Colonic mucosa (tissue), 4 donors: ENCODE measurements at regions not wholly inside any gene's neighbourhood (a gene's known extent, or its start where the extent isn't known, plus 50 kb on each side); places are given as distances from the start of the nearest gene placed in this dataset.

Source experiments
- DNase-seq: peaks from one replicate; pipeline ENCODE4 v3.0.0-alpha.2; 2020
- H3K27ac ChIP-seq: fragments of 200-600 bp; one replicate; pipeline ENCODE4 v1.8.0; 2021
- H3K27me3 ChIP-seq: fragments of 200-600 bp; one replicate; pipeline ENCODE4 v1.8.0; 2021
- H3K36me3 ChIP-seq: fragments of 200-600 bp; one replicate; pipeline ENCODE4 v1.8.0; 2021
- H3K4me1 ChIP-seq: fragments of 200-600 bp; one replicate; pipeline ENCODE4 v1.8.0; 2021; ENCODE audit warnings: mild to moderate bottlenecking
- H3K4me3 ChIP-seq: fragments of 200-600 bp; one replicate; pipeline ENCODE4 v1.8.0; 2021
- H3K9ac ChIP-seq, 2 donors: one replicate each; pipeline ENCODE4 v1.7.0; 2013; ENCODE audit warnings: control low read depth in 2 of 2, low read depth in 2 of 2, low read length in 2 of 2
- H3K9me3 ChIP-seq: fragments of 200-600 bp; one replicate; pipeline ENCODE4 v1.8.0; 2021
- intact Hi-C: fragments of 100-400 bp; cut with DNase I; formaldehyde crosslinking; loops from one replicate; pipeline ENCODE4 v1.14.1; 2022
- TF ChIP-seq, protein P1 (sequence below): fragments of 200-600 bp; IDR thresholded peaks from one replicate; pipeline ENCODE4 v1.8.0; 2022; ENCODE audit warnings: antibody characterized with exemption, mild to moderate bottlenecking
- donor health status: healthy.
- donor health status: DM: no; HTN: no; CAD: no.
- donor health status: DM: no; HTN: no; CAD: no.

GRCh38 chr16:66006485-66006884 lies 360.0 kb upstream of the CDH5 start:
- DNase-seq = no peak
- intact Hi-C loops = no loop called here
- no peak overlapping the region for H3K4me3 ChIP-seq

GRCh38 chr16:66004699-66005098 lies 361.8 kb upstream of the CDH5 start:
- no peak overlapping the region for H3K4me3 ChIP-seq
- TF ChIP-seq, protein P1, sequence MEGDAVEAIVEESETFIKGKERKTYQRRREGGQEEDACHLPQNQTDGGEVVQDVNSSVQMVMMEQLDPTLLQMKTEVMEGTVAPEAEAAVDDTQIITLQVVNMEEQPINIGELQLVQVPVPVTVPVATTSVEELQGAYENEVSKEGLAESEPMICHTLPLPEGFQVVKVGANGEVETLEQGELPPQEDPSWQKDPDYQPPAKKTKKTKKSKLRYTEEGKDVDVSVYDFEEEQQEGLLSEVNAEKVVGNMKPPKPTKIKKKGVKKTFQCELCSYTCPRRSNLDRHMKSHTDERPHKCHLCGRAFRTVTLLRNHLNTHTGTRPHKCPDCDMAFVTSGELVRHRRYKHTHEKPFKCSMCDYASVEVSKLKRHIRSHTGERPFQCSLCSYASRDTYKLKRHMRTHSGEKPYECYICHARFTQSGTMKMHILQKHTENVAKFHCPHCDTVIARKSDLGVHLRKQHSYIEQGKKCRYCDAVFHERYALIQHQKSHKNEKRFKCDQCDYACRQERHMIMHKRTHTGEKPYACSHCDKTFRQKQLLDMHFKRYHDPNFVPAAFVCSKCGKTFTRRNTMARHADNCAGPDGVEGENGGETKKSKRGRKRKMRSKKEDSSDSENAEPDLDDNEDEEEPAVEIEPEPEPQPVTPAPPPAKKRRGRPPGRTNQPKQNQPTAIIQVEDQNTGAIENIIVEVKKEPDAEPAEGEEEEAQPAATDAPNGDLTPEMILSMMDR = no peak
- H3K9ac ChIP-seq = no peak overlapping the region
- intact Hi-C loops = no loop called here
- DNase-seq = no peak
- H3K27me3 ChIP-seq = no peaks in the 10 kb centered on the region
- no peaks in the 10 kb centered on the region for H3K4me1 ChIP-seq
- H3K9me3 ChIP-seq = no peaks in the 10 kb centered on the region
- H3K27ac ChIP-seq = no peak overlapping the region
- H3K36me3 ChIP-seq = no peaks in the 10 kb centered on the region

More at GRCh38 chr16:66006485-66006884, 360.0 kb upstream of the CDH5 start:
- Histone ChIP-seq H3K27ac (no peak overlapping the region), H3K9ac (no peak overlapping the region), H3K9me3 (no peaks in the 10 kb centered on the region), H3K4me1 (no peaks in the 10 kb centered on the region), H3K36me3 (no peaks in the 10 kb centered on the region), H3K27me3 (no peaks in the 10 kb centered on the region)
- TF ChIP-seq, protein P1 = no peak

DNA sequence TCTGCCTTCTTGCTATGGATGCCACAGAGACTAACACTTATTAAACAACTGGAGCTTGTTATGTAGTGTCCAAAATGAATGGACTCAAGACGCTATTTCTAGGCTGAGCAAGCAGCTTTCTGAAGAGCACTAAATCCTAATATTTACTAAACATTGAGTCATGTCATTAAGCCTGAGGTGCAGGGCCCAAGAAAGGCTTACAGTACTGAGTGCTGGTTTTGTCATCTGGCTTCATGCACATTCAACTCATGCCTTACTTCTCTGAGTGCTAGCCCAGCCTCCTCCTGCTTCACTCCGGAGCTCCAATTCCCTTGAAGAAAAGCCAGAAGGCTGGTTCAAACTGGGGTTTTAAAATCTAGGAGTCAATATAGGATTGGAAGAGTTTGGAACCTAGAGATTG lies 363.3 kb upstream of the CDH5 start:
- Histone ChIP-seq H3K36me3 (no peaks in the 10 kb centered on the region), H3K9ac (no peak overlapping the region), H3K27ac (no peak overlapping the region), H3K27me3 (no peaks in the 10 kb centered on the region), H3K9me3 (no peaks in the 10 kb centered on the region), H3K4me1 (no peaks in the 10 kb centered on the region), H3K4me3 (no peak overlapping the region)
- TF ChIP-seq, protein P1 = no peak
- intact Hi-C loops = no loop called here
- DNase-seq = peak; percentile 18

DNA sequence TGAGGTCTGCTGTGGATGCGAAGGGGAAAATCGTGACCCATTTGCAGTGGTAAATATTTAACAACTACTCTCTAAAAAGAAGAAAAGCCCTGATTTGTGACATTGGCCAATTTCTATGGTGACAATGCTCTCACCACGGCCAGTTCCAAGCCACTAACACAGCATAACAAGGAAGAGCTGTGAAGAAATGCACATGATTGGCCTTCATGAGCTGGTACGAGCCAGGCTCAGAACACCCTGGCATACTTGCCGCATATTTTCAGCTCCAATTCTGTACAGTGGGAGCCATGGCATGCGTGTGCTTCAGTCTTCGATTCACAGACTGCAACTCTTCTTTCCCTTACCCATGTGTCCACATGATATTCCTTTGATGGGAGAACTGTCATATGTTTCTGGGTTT lies 363.9 kb upstream of the CDH5 start:
- H3K9me3 ChIP-seq = no peaks in the 10 kb centered on the region
- no peaks in the 10 kb centered on the region for H3K4me1 ChIP-seq
- H3K9ac ChIP-seq = no peak overlapping the region
- no peak overlapping the region for H3K27ac ChIP-seq
- intact Hi-C loops = no loop called here
- no peaks in the 10 kb centered on the region for H3K36me3 ChIP-seq
- TF ChIP-seq, protein P1 = no peak
- H3K27me3 ChIP-seq = no peaks in the 10 kb centered on the region
- DNase-seq = no peak
- H3K4me3 ChIP-seq = no peak overlapping the region

DNA sequence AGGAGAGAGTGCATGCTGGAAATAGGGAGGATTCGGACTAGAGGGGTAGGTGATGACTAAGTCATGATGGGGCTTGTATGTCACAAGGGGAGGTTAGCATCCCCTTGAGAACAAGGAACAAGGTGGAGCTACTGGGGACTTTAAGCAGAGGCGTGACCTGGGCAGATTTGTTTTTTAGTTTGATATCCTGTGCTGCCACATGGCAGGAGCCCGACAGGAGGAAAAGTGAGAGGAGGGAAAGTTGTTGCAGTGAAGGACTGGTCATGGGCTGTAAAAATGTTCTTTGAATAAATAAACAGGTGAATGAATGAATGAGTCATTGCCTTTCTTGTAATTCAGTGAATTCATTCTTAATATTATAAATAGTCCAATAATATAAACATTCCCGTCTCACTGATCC lies 365.1 kb upstream of the CDH5 start:
- DNase-seq = no peak
- no peak overlapping the region for H3K4me3 ChIP-seq
- TF ChIP-seq, protein P1 = no peak
- no peaks in the 10 kb centered on the region for H3K4me1 ChIP-seq
- H3K27me3 ChIP-seq = no peaks in the 10 kb centered on the region
- H3K27ac ChIP-seq = no peak overlapping the region
- H3K9me3 ChIP-seq = no peaks in the 10 kb centered on the region
- no peaks in the 10 kb centered on the region for H3K36me3 ChIP-seq
- intact Hi-C loops = no loop called here
- H3K9ac ChIP-seq = no peak overlapping the region

GRCh38 chr16:65998443-65998842 lies 368.0 kb upstream of the CDH5 start:
- Histone ChIP-seq H3K27ac (no peak overlapping the region), H3K9ac (no peak overlapping the region), H3K36me3 (no peaks in the 10 kb centered on the region), H3K4me3 (no peak overlapping the region), H3K27me3 (no peaks in the 10 kb centered on the region), H3K9me3 (no peaks in the 10 kb centered on the region), H3K4me1 (no peaks in the 10 kb centered on the region)
- no peak for DNase-seq
- TF ChIP-seq, protein P1 = no peak
- intact Hi-C loops = no loop called here
